Hindlimb muscle (tissue), 1 donor: ENCODE measurements at regions not wholly inside any gene's neighbourhood (a gene's known extent, or its start where the extent isn't known, plus 50 kb on each side); places are given as distances from the start of the nearest gene placed in this dataset.
"Not testable (repeated sequence)": the region's sequence is repeated elsewhere in the genome, so short reads cannot be mapped to it uniquely, and the experiment has no call there.

Source experiments
- DNase-seq: peaks from one replicate; pipeline ENCODE4 v3.0.0-alpha.2; 2013

GRCh38 chr5:26386532-26386931 lies 651.9 kb downstream of the CDH9 start:
- DNase-seq: no peak

- DNase-seq: not testable (repeated sequence)
Measured at GRCh38 chr5:26364624-26365023, 673.8 kb downstream of the CDH9 start.

- DNase-seq: no peak
Measured at GRCh38 chr5:26343801-26344325, 694.5 kb downstream of the CDH9 start.

GRCh38 chr5:26339576-26339975 lies 698.8 kb downstream of the CDH9 start:
- DNase-seq: no peak

- DNase-seq: no peak
Measured at GRCh38 chr5:26329562-26330189, 708.7 kb downstream of the CDH9 start.

- DNase-seq: no peak
Measured at GRCh38 chr5:26326153-26326759, 712.1 kb downstream of the CDH9 start.

GRCh38 chr5:26325432-26325831 lies 713.0 kb downstream of the CDH9 start:
- DNase-seq: not testable (repeated sequence)

GRCh38 chr5:26324273-26324895 lies 714.0 kb downstream of the CDH9 start:
- not testable (repeated sequence) for DNase-seq

- no peak for DNase-seq
Measured at GRCh38 chr5:26323794-26324193, 714.6 kb downstream of the CDH9 start.

- no peak for DNase-seq
Measured at GRCh38 chr5:26321278-26321677, 717.1 kb downstream of the CDH9 start.

- DNase-seq: no peak
Measured at GRCh38 chr5:26310415-26310814, 728.0 kb downstream of the CDH9 start.

GRCh38 chr5:26295541-26295940 lies 742.8 kb downstream of the CDH9 start:
- no peak for DNase-seq

GRCh38 chr5:26282190-26282589 lies 756.2 kb downstream of the CDH9 start:
- no peak for DNase-seq

GRCh38 chr5:26278078-26278477 lies 760.3 kb downstream of the CDH9 start:
- no peak for DNase-seq

- no peak for DNase-seq
Measured at GRCh38 chr5:26259081-26259480, 779.3 kb downstream of the CDH9 start.

GRCh38 chr5:26245321-26245720 lies 793.1 kb downstream of the CDH9 start:
- DNase-seq: peak; percentile 38

- DNase-seq: no peak
Measured at GRCh38 chr5:26239588-26239987, 798.8 kb downstream of the CDH9 start.

- DNase-seq: no peak
Measured at GRCh38 chr5:26237489-26237888, 800.9 kb downstream of the CDH9 start.

GRCh38 chr5:26236936-26237335 lies 801.5 kb downstream of the CDH9 start:
- no peak for DNase-seq

GRCh38 chr5:26232706-26233105 lies 805.7 kb downstream of the CDH9 start:
- no peak for DNase-seq

- DNase-seq: no peak
Measured at GRCh38 chr5:26231316-26231715, 807.1 kb downstream of the CDH9 start.

- DNase-seq: no peak
Measured at GRCh38 chr5:26229848-26230247, 808.5 kb downstream of the CDH9 start.

- DNase-seq: no peak
Measured at GRCh38 chr5:26227245-26227644, 811.1 kb downstream of the CDH9 start.

- no peak for DNase-seq
Measured at GRCh38 chr5:26205121-26205520, 833.3 kb downstream of the CDH9 start.
